HEK293 (cell line): ENCODE measurements at regions not wholly inside any gene's neighbourhood (a gene's known extent, or its start where the extent isn't known, plus 50 kb on each side); places are given as distances from the start of the nearest gene placed in this dataset.

Source experiments
- CTCF ChIA-PET: fragments of 350-600 bp; formaldehyde crosslinking; extraction: SDS; loops from one replicate; lab custom pipeline; 2021; ENCODE audit warnings: antibody characterized with exemption; lab: Yijun Ruan, JAX
- POLR2A ChIA-PET: fragments of 300-600 bp; formaldehyde crosslinking; extraction: SDS; loops from one replicate; lab custom pipeline; 2020; ENCODE audit warnings: antibody characterized with exemption, inconsistent platforms; lab: Yijun Ruan, JAX
- H3K27ac ChIP-seq: fragments of 200-500 bp; sonication (Bioruptor generic); 2 replicates; pipeline ENCODE4 v1.5.1; 2014; ENCODE audit warnings: low read depth, low read length, control low read depth, inconsistent platforms; ENCODE audit errors: extremely low read depth
- H3K36me3 ChIP-seq, 2 experiments: fragments of 200-500 bp in 1 of 2; sonication (Bioruptor generic) in 1 of 2; 1 replicate in 1 of 2; 2 replicates in 1 of 2; pipeline ENCODE4 v1.5.1; 2014 to 2017; ENCODE audit warnings: inconsistent platforms in 2 of 2, low read length in 2 of 2; ENCODE audit not compliant: control insufficient read depth in 2 of 2, insufficient read depth in 1 of 2
- H3K4me1 ChIP-seq: fragments of 200-500 bp; sonication (Bioruptor generic); 2 replicates; pipeline ENCODE4 v1.5.1; 2014; ENCODE audit warnings: mild to moderate bottlenecking, low read length, inconsistent platforms; ENCODE audit not compliant: control insufficient read depth, insufficient read depth
- H3K4me3 ChIP-seq: 2 replicates; pipeline ENCODE4 v1.5.1; 2011; ENCODE audit warnings: low read depth, mild to moderate bottlenecking, control low read depth, low read length, moderate library complexity
- H3K9me3 ChIP-seq: fragments of 200-500 bp; sonication (Bioruptor generic); 2 replicates; pipeline ENCODE4 v1.5.1; 2014; ENCODE audit warnings: low read depth, low read length, inconsistent platforms; ENCODE audit not compliant: control insufficient read depth, insufficient read depth
- CTCF ChIP-seq: fragments of 450-650 bp; formaldehyde crosslinking; IDR thresholded peaks from 2 replicates; pipeline ENCODE4 v1.5.1; 2016; ENCODE audit warnings: missing biosample characterization, missing genetic modification characterization
- MYNN ChIP-seq: fragments of 450-650 bp; formaldehyde crosslinking; IDR thresholded peaks from 2 replicates; pipeline ENCODE4 v1.5.1; 2016; ENCODE audit warnings: missing biosample characterization, missing genetic modification characterization, borderline replicate concordance
- MZF1 ChIP-seq: fragments of 450-650 bp; formaldehyde crosslinking; IDR thresholded peaks from 2 replicates; pipeline ENCODE4 v1.5.1; 2017; ENCODE audit warnings: missing biosample characterization, missing genetic modification characterization, borderline replicate concordance
- PRDM1 ChIP-seq: fragments of 450-650 bp; formaldehyde crosslinking; IDR thresholded peaks from 2 replicates; pipeline ENCODE4; 2016; ENCODE audit warnings: missing biosample characterization, missing genetic modification characterization
- ZFP3 ChIP-seq: fragments of 450-650 bp; formaldehyde crosslinking; IDR thresholded peaks from 2 replicates; pipeline ENCODE4 v1.5.1; 2016; ENCODE audit warnings: low read depth, missing biosample characterization, missing genetic modification characterization
- ZNF2 ChIP-seq: fragments of 450-650 bp; formaldehyde crosslinking; IDR thresholded peaks from 2 replicates; pipeline ENCODE4 v1.5.1; 2016; ENCODE audit warnings: missing biosample characterization, missing genetic modification characterization
- ZNF350 ChIP-seq: fragments of 450-650 bp; formaldehyde crosslinking; IDR thresholded peaks from 2 replicates; pipeline ENCODE4 v1.5.0; 2017; ENCODE audit warnings: missing biosample characterization, mild to moderate bottlenecking, missing genetic modification characterization
- ZNF366 ChIP-seq: fragments of 450-650 bp; formaldehyde crosslinking; conservative IDR thresholded peaks from 2 replicates; pipeline ENCODE4 v1.5.1; 2016; ENCODE audit warnings: missing biosample characterization, missing genetic modification characterization
- ZNF473 ChIP-seq: fragments of 450-650 bp; formaldehyde crosslinking; IDR thresholded peaks from 2 replicates; pipeline ENCODE4 v1.5.1; 2017; ENCODE audit warnings: missing biosample characterization, missing genetic modification characterization
- ZNF544 ChIP-seq: fragments of 450-650 bp; formaldehyde crosslinking; IDR thresholded peaks from 2 replicates; pipeline ENCODE4 v1.5.0; 2017; ENCODE audit warnings: missing biosample characterization, missing genetic modification characterization
- ZNF561 ChIP-seq: fragments of 450-650 bp; IDR thresholded peaks from 2 replicates; pipeline ENCODE4 v1.5.1; 2018; ENCODE audit warnings: missing biosample characterization, missing genetic modification characterization, borderline replicate concordance
- ZNF639 ChIP-seq: fragments of 450-650 bp; formaldehyde crosslinking; IDR thresholded peaks from 2 replicates; pipeline ENCODE4 v1.5.1; 2016; ENCODE audit warnings: missing biosample characterization, missing genetic modification characterization
- ZNF645 ChIP-seq: fragments of 450-650 bp; formaldehyde crosslinking; IDR thresholded peaks from 2 replicates; pipeline ENCODE4; 2016; ENCODE audit warnings: missing biosample characterization, missing genetic modification characterization
- ZNF654 ChIP-seq: fragments of 450-650 bp; formaldehyde crosslinking; IDR thresholded peaks from 2 replicates; pipeline ENCODE4 v1.5.1; 2016; ENCODE audit warnings: low read depth, missing biosample characterization, missing genetic modification characterization
- ZNF76 ChIP-seq: fragments of 450-650 bp; formaldehyde crosslinking; IDR thresholded peaks from 2 replicates; pipeline ENCODE4; 2016; ENCODE audit warnings: low read depth, missing biosample characterization, missing genetic modification characterization, borderline replicate concordance
- ZNF777 ChIP-seq: fragments of 450-650 bp; formaldehyde crosslinking; IDR thresholded peaks from 2 replicates; pipeline ENCODE4 v1.5.1; 2017; ENCODE audit warnings: missing biosample characterization, missing genetic modification characterization, borderline replicate concordance
- ZNF792 ChIP-seq: fragments of 450-650 bp; formaldehyde crosslinking; IDR thresholded peaks from 2 replicates; pipeline ENCODE4 v1.5.1; 2016; ENCODE audit warnings: missing biosample characterization, missing genetic modification characterization
- ZSCAN16 ChIP-seq: fragments of 450-650 bp; formaldehyde crosslinking; IDR thresholded peaks from 2 replicates; pipeline ENCODE4 v1.5.1; 2016; ENCODE audit warnings: missing biosample characterization, missing genetic modification characterization
- TF ChIP-seq, protein P1 (sequence below): fragments of 450-650 bp; formaldehyde crosslinking; IDR thresholded peaks from 2 replicates; pipeline ENCODE4 v1.5.1; 2016; ENCODE audit warnings: missing biosample characterization, missing genetic modification characterization
- TF ChIP-seq, protein P2 (sequence below): fragments of 450-650 bp; formaldehyde crosslinking; IDR thresholded peaks from 2 replicates; pipeline ENCODE4 v1.5.1; 2016; ENCODE audit warnings: missing biosample characterization, missing genetic modification characterization
- TF ChIP-seq, protein P3 (sequence below): fragments of 450-650 bp; formaldehyde crosslinking; IDR thresholded peaks from 2 replicates; pipeline ENCODE4 v1.5.1; 2016; ENCODE audit warnings: missing biosample characterization, missing genetic modification characterization

GRCh38 chr7:25562673-25563182, 334.4 kb upstream of the NPVF start:
- Histone ChIP-seq H3K27ac (no peak overlapping the region), H3K4me1 (no peaks in the 10 kb centered on the region), H3K36me3 (no peaks in the 10 kb centered on the region), H3K4me3 (no peak overlapping the region), H3K9me3 (no peaks in the 10 kb centered on the region)
- POLR2A ChIA-PET = no interaction called here
- TF ChIP-seq ZNF645 (tag by site-specific recombination) (no peak), ZNF639 (tag by site-specific recombination) (no peak), ZNF561 (no peak)
- CTCF ChIA-PET = interaction anchor here (0.6 to 8.7 kb wide), 3 partner anchors 171 to 302 kb away, joined by 3 to 280 read pairs (median 107); no protein-coding TSS in a partner anchor

DNA sequence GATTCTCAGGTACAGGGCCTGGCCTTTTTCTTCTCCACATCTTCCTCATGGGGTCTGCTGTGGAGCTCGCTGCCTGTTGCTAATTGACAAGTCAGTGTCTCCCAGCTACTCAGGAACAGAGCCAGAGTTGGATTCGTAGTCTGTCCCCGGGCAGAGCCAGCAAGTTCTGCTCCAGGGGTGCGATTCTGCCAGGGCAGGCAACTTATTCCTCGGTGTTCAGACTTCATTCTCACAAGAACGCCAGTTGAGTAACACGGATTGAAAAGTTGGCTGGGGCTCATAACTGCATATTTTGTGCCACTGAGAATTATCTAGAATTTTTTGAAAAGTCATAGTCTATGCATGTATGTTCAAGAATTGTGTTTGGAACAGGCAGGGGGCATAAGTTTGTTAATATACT, 336.7 kb upstream of the NPVF start:
- TF ChIP-seq ZNF792 (tag by site-specific recombination) (no peak), ZNF544 (tag by site-specific recombination) (no peak), ZNF777 (tag by site-specific recombination) (no peak), ZSCAN16 (tag by site-specific recombination) (no peak), ZNF350 (tag by site-specific recombination) (no peak), ZNF76 (tag by site-specific recombination) (no peak), PRDM1 (tag by site-specific recombination) (no peak), MZF1 (tag by site-specific recombination) (no peak), ZNF473 (tag by site-specific recombination) (no peak)
- TF ChIP-seq, protein P1, sequence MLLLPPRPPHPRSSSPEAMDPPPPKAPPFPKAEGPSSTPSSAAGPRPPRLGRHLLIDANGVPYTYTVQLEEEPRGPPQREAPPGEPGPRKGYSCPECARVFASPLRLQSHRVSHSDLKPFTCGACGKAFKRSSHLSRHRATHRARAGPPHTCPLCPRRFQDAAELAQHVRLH (tag by site-specific recombination) = no peak
- TF ChIP-seq, protein P2, sequence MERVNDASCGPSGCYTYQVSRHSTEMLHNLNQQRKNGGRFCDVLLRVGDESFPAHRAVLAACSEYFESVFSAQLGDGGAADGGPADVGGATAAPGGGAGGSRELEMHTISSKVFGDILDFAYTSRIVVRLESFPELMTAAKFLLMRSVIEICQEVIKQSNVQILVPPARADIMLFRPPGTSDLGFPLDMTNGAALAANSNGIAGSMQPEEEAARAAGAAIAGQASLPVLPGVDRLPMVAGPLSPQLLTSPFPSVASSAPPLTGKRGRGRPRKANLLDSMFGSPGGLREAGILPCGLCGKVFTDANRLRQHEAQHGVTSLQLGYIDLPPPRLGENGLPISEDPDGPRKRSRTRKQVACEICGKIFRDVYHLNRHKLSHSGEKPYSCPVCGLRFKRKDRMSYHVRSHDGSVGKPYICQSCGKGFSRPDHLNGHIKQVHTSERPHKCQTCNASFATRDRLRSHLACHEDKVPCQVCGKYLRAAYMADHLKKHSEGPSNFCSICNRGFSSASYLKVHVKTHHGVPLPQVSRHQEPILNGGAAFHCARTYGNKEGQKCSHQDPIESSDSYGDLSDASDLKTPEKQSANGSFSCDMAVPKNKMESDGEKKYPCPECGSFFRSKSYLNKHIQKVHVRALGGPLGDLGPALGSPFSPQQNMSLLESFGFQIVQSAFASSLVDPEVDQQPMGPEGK (tag by site-specific recombination) = no peak

GRCh38 chr7:25565949-25566348, 337.7 kb upstream of the NPVF start:
- POLR2A ChIA-PET = interaction anchor here (0.6 kb wide), 1 partner anchor 132 kb away, joined by 3 read pairs; no protein-coding TSS in a partner anchor
- Histone ChIP-seq H3K4me1 (no peaks in the 10 kb centered on the region), H3K9me3 (no peaks in the 10 kb centered on the region), H3K27ac (no peak overlapping the region), H3K4me3 (no peak overlapping the region), H3K36me3 (no peaks in the 10 kb centered on the region)
- CTCF ChIA-PET = interaction anchor here (0.6 to 8.7 kb wide), 59 partner anchors 8 to 348 kb away, joined by 3 to 280 read pairs (median 4); no protein-coding TSS in a partner anchor
- TF ChIP-seq MYNN (no peak), CTCF (tag by site-specific recombination) (peak; percentile 92), PRDM1 (tag by site-specific recombination) (peak; percentile 62), ZNF2 (0 out of 2 replicates have a peak, but pooled peaks have one; percentile 26), ZNF654 (peak; percentile 99), ZNF366 (tag by site-specific recombination) (peak; percentile 39; the same call in 1 of the 2 replicates), ZFP3 (tag by site-specific recombination) (no peak)
- TF ChIP-seq, protein P3, sequence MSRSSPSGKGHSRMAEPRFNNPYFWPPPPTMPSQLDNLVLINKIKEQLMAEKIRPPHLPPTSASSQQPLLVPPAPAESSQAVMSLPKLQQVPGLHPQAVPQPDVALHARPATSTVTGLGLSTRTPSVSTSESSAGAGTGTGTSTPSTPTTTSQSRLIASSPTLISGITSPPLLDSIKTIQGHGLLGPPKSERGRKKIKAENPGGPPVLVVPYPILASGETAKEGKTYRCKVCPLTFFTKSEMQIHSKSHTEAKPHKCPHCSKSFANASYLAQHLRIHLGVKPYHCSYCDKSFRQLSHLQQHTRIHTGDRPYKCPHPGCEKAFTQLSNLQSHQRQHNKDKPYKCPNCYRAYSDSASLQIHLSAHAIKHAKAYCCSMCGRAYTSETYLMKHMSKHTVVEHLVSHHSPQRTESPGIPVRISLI (tag by site-specific recombination) = peak; percentile 76

More for the DNA sequence above, 336.7 kb upstream of the NPVF start:
- Histone ChIP-seq H3K27ac (no peak overlapping the region), H3K4me3 (no peak overlapping the region), H3K36me3 (no peaks in the 10 kb centered on the region), H3K9me3 (no peaks in the 10 kb centered on the region), H3K4me1 (no peaks in the 10 kb centered on the region)
- POLR2A ChIA-PET = no interaction called here
- CTCF ChIA-PET = interaction anchor here (0.6 to 8.7 kb wide), 45 partner anchors 9 to 1250 kb away, joined by 3 to 280 read pairs (median 4); no protein-coding TSS in a partner anchor
